ENCODE measurements at regions not wholly inside any gene's neighbourhood (a gene's known extent, or its start where the extent isn't known, plus 50 kb on each side); places are given as distances from the start of the nearest gene placed in this dataset.

DNA sequence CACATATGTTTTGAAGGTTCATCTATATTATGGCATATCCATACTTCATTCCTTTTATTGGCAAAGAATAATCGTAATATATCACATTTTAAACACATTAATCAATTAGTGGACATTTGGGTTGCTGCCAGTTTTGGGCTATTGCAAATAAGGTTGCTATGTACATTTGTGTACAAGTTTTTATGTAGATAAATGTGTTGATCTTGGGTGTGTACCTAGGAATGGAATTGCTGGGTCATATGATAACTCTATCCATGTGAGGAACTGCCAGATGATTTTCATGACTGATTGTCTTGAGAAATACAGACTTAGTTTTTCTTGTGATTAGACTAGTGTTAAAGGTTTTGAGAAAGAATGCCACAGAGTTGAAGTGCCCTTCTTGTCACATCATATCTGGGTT lies 99.2 kb upstream of the RAB40AL start:
- H3K4me1 ChIP-seq (ENCODE audit: control insufficient read depth, insufficient read depth, low read length): no peaks in the 10 kb centered on the region
- Mint-ChIP-seq H3K9me3 (peaks cover 27% of the 10 kb centered on the region), H3K36me3 (ENCODE audit: low read depth) (peaks cover 10% of the 10 kb centered on the region), H3K27me3 (ENCODE audit: insufficient read depth) (no peaks in the 10 kb centered on the region), H3K4me3 (no peak overlapping the region), H3K27ac (no peak overlapping the region), H3K4me1 (peaks cover under 1% of the 10 kb centered on the region)
- no peaks in the 10 kb centered on the region for H3K27me3 ChIP-seq (ENCODE audit: control insufficient read depth, insufficient read depth, low read length, poor library complexity, severe bottlenecking)
- H3K9ac ChIP-seq (ENCODE audit: extremely low read depth, low read length, poor library complexity, severe bottlenecking): no peak overlapping the region
- no peak overlapping the region for H3K27ac ChIP-seq (ENCODE audit: low read depth, low read length)
- TF ChIP-seq, protein P1, sequence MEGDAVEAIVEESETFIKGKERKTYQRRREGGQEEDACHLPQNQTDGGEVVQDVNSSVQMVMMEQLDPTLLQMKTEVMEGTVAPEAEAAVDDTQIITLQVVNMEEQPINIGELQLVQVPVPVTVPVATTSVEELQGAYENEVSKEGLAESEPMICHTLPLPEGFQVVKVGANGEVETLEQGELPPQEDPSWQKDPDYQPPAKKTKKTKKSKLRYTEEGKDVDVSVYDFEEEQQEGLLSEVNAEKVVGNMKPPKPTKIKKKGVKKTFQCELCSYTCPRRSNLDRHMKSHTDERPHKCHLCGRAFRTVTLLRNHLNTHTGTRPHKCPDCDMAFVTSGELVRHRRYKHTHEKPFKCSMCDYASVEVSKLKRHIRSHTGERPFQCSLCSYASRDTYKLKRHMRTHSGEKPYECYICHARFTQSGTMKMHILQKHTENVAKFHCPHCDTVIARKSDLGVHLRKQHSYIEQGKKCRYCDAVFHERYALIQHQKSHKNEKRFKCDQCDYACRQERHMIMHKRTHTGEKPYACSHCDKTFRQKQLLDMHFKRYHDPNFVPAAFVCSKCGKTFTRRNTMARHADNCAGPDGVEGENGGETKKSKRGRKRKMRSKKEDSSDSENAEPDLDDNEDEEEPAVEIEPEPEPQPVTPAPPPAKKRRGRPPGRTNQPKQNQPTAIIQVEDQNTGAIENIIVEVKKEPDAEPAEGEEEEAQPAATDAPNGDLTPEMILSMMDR (conservative IDR thresholded peaks at IDR 0.05): no peak
- H3K4me3 ChIP-seq (ENCODE audit: low read length): no peak overlapping the region
- DNase-seq: no peak
- H3K9me3 ChIP-seq (ENCODE audit: control insufficient read depth, low read length): no peaks in the 10 kb centered on the region
- no CpG with 5 or more reads among the region's 1 CpG for WGBS, 2 experiments (ENCODE audit: insufficient coverage in 1 of 2, insufficient read length in 1 of 2)
- peaks cover 12% of the 10 kb centered on the region for H3K36me3 ChIP-seq (ENCODE audit: control insufficient read depth, insufficient read depth, low read length)

- no peaks in the 10 kb centered on the region for H3K4me1 Mint-ChIP-seq
- TF ChIP-seq, protein P1 (conservative IDR thresholded peaks at IDR 0.05): peak; percentile 60
- Histone ChIP-seq H3K27ac (ENCODE audit: low read depth, low read length) (no peak overlapping the region), H3K27me3 (ENCODE audit: control insufficient read depth, insufficient read depth, low read length, poor library complexity, severe bottlenecking) (no peaks in the 10 kb centered on the region), H3K9me3 (ENCODE audit: control insufficient read depth, low read length) (no peaks in the 10 kb centered on the region), H3K4me1 (ENCODE audit: control insufficient read depth, insufficient read depth, low read length) (no peaks in the 10 kb centered on the region), H3K9ac (ENCODE audit: extremely low read depth, low read length, poor library complexity, severe bottlenecking) (no peak overlapping the region), H3K4me3 (ENCODE audit: low read length) (no peak overlapping the region), H3K36me3 (ENCODE audit: control insufficient read depth, insufficient read depth, low read length) (peaks cover 12% of the 10 kb centered on the region)
- H3K9me3 Mint-ChIP-seq: peaks cover 33% of the 10 kb centered on the region
- no peak for DNase-seq
- no peak overlapping the region for H3K27ac Mint-ChIP-seq
- H3K36me3 Mint-ChIP-seq (ENCODE audit: low read depth): peaks cover 10% of the 10 kb centered on the region
- no peak overlapping the region for H3K4me3 Mint-ChIP-seq
- WGBS, 2 experiments (ENCODE audit: insufficient coverage in 1 of 2, insufficient read length in 1 of 2): 89 to 100% methylated on average over 2 to 5 of the region's 6 CpGs
- H3K27me3 Mint-ChIP-seq (ENCODE audit: insufficient read depth): no peaks in the 10 kb centered on the region
These were observed 96.0 kb upstream of the RAB40AL start for GRCh38 chrX:102840871-102841705.

DNA sequence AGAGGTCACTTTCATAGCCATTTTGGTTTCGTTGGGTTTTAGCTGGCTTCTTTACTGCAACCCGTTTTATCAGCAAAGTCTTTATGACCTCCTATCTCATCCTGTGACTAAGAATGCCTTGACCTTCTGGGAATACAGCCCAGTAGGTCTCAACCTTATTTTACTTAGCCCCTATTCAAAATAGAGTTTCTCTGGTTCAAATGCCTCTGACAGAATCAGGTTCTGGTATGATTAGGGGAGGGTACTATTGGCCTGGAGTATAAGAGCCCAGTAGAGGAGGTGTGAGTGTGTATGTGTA lies 95.4 kb upstream of the RAB40AL start:
- H3K27me3 Mint-ChIP-seq (ENCODE audit: insufficient read depth): no peaks in the 10 kb centered on the region
- TF ChIP-seq, protein P1 (conservative IDR thresholded peaks at IDR 0.05): no peak
- Histone ChIP-seq H3K27me3 (ENCODE audit: control insufficient read depth, insufficient read depth, low read length, poor library complexity, severe bottlenecking) (no peaks in the 10 kb centered on the region), H3K27ac (ENCODE audit: low read depth, low read length) (no peak overlapping the region), H3K4me3 (ENCODE audit: low read length) (no peak overlapping the region), H3K9ac (ENCODE audit: extremely low read depth, low read length, poor library complexity, severe bottlenecking) (no peak overlapping the region), H3K9me3 (ENCODE audit: control insufficient read depth, low read length) (no peaks in the 10 kb centered on the region), H3K36me3 (ENCODE audit: control insufficient read depth, insufficient read depth, low read length) (peaks cover 12% of the 10 kb centered on the region), H3K4me1 (ENCODE audit: control insufficient read depth, insufficient read depth, low read length) (no peaks in the 10 kb centered on the region)
- no peak for DNase-seq
- no peak overlapping the region for H3K4me3 Mint-ChIP-seq
- peaks cover 33% of the 10 kb centered on the region for H3K9me3 Mint-ChIP-seq
- whole genome bisulfite sequencing, 2 experiments (ENCODE audit: insufficient coverage in 1 of 2, insufficient read length in 1 of 2): 69 to 79% methylated on average over 2 of the region's 2 CpGs
- no peaks in the 10 kb centered on the region for H3K4me1 Mint-ChIP-seq
- peaks cover 10% of the 10 kb centered on the region for H3K36me3 Mint-ChIP-seq (ENCODE audit: low read depth)
- no peak overlapping the region for H3K27ac Mint-ChIP-seq

Data from endodermal cell (in vitro differentiated cells).